ENCODE measurements at regions not wholly inside any gene's neighbourhood (a gene's known extent, or its start where the extent isn't known, plus 50 kb on each side); places are given as distances from the start of the nearest gene placed in this dataset.

GRCh38 chr1:190849346-190849745 lies 371.7 kb upstream of the BRINP3 start:
- Histone ChIP-seq H3K27me3 (ENCODE audit: insufficient read depth in 3 of 3, low read length in 2 of 3) (no peaks in the 10 kb centered on the region), H3K4me3 (no peak overlapping the region), H3K9me3 (no peaks in the 10 kb centered on the region), H3K27ac (no peak overlapping the region), H3K36me3 (ENCODE audit: insufficient read depth in 1 of 2, low read depth in 1 of 2) (no peaks in the 10 kb centered on the region), H3K4me1 (no peaks in the 10 kb centered on the region)
- WGBS, 3 donors = 13 to 23% (median 20%) methylated on average over 4 of the region's 4 CpGs
- ATAC-seq (no peak), DNase-seq (no peak)
- intact Hi-C loops (cut with DNase I) = no loop called here
- no peak for TF ChIP-seq CTCF (IDR thresholded peaks at IDR 0.05)

- Histone ChIP-seq H3K9me3 (no peaks in the 10 kb centered on the region), H3K36me3 (ENCODE audit: insufficient read depth in 1 of 2, low read depth in 1 of 2) (no peaks in the 10 kb centered on the region), H3K27me3 (ENCODE audit: insufficient read depth in 3 of 3, low read length in 2 of 3) (no peaks in the 10 kb centered on the region), H3K27ac (no peak overlapping the region), H3K4me3 (no peak overlapping the region), H3K4me1 (no peaks in the 10 kb centered on the region)
- TF ChIP-seq CTCF (IDR thresholded peaks at IDR 0.05) = no peak
- 89 to 97% (median 97%) methylated on average over 2 of the region's 2 CpGs for WGBS, 3 donors
- intact Hi-C loops (cut with DNase I) = no loop called here
- DNase-seq = no peak
- ATAC-seq = no peak
These were observed 374.9 kb upstream of the BRINP3 start for GRCh38 chr1:190852611-190853010.

- no peak overlapping the region for H3K4me3 ChIP-seq
- H3K4me1 ChIP-seq = no peaks in the 10 kb centered on the region
- intact Hi-C loops (cut with DNase I) = no loop called here
- H3K27me3 ChIP-seq (ENCODE audit: insufficient read depth in 3 of 3, low read length in 2 of 3) = no peaks in the 10 kb centered on the region
- no peaks in the 10 kb centered on the region for H3K36me3 ChIP-seq (ENCODE audit: insufficient read depth in 1 of 2, low read depth in 1 of 2)
- no peak overlapping the region for H3K27ac ChIP-seq
- WGBS, 3 donors = 85 to 86% (median 85%) methylated on average over 2 of the region's 2 CpGs
- ATAC-seq (no peak), DNase-seq (no peak)
- no peak for TF ChIP-seq CTCF (IDR thresholded peaks at IDR 0.05)
- H3K9me3 ChIP-seq = no peaks in the 10 kb centered on the region
These were observed 380.5 kb upstream of the BRINP3 start for GRCh38 chr1:190858140-190858539.

- 39 to 64% (median 63%) methylated on average over 3 of the region's 3 CpGs for WGBS, 3 donors
- no peak for TF ChIP-seq CTCF (IDR thresholded peaks at IDR 0.05)
These were observed 386.5 kb upstream of the BRINP3 start for GRCh38 chr1:190864013-190864641.

GRCh38 chr1:190880352-190880751 lies 402.7 kb upstream of the BRINP3 start:
- no peak for DNase-seq
- no peaks in the 10 kb centered on the region for H3K4me1 ChIP-seq
- no peak overlapping the region for H3K27ac ChIP-seq
- H3K9me3 ChIP-seq = no peaks in the 10 kb centered on the region
- TF ChIP-seq CTCF (IDR thresholded peaks at IDR 0.05) = no peak
- H3K27me3 ChIP-seq (ENCODE audit: insufficient read depth in 3 of 3, low read length in 2 of 3) = no peaks in the 10 kb centered on the region
- intact Hi-C loops (cut with DNase I) = no loop called here
- WGBS, 3 donors = 62 to 70% (median 68%) methylated on average over 3 of the region's 3 CpGs
- ATAC-seq = no peak
- H3K4me3 ChIP-seq = no peak overlapping the region
- H3K36me3 ChIP-seq (ENCODE audit: insufficient read depth in 1 of 2, low read depth in 1 of 2) = no peaks in the 10 kb centered on the region

More at GRCh38 chr1:190864013-190864641, 386.5 kb upstream of the BRINP3 start:
- intact Hi-C loops (cut with DNase I) = no loop called here
- H3K4me3 ChIP-seq = no peak overlapping the region
- no peak overlapping the region for H3K27ac ChIP-seq
- DNase-seq = no peak
- no peaks in the 10 kb centered on the region for H3K9me3 ChIP-seq
- ATAC-seq = no peak
- no peaks in the 10 kb centered on the region for H3K4me1 ChIP-seq
- H3K36me3 ChIP-seq (ENCODE audit: insufficient read depth in 1 of 2, low read depth in 1 of 2) = no peaks in the 10 kb centered on the region
- no peaks in the 10 kb centered on the region for H3K27me3 ChIP-seq (ENCODE audit: insufficient read depth in 3 of 3, low read length in 2 of 3)

Data from psoas muscle (tissue), 7 donors.